ENCODE measurements at regions not wholly inside any gene's neighbourhood (a gene's known extent, or its start where the extent isn't known, plus 50 kb on each side); places are given as distances from the start of the nearest gene placed in this dataset.

DNA sequence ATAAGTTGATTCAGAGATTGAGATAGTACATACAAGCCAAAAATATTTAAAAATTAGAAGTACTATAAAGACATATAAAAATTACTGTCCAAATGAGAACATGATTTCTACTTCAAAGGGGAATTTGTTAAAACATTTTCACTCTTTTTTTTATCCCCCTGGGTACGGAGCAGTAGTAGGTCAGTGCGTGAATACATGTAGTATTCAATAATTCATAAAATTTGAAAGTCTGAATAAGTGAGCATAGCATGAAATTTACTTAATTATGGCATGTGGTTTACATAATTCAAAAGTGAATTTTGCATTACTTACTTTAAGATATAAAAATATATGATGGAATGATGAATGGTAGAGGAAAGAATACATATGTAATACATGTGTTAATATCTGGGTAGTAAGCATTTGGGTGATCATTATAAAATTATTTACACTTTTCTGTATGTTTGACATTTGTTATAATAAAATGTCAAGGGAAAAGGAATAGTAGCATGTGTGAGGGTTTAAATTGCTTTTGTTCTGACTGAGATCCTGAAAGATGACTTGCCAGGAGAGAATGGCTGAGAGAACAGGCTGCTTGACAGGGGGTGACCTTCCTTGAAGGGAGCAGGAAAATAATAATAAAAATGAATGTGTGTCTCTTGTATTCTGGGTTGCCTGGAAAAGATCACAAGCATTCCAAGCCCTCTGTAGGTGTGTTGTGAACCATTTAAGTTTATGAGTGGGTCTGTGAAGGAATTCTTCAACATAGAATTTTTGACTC, 1178.8 kb downstream of the ZPLD1 start:
- intact Hi-C loops (cut with micrococcal nuclease), result no loop called here

DNA sequence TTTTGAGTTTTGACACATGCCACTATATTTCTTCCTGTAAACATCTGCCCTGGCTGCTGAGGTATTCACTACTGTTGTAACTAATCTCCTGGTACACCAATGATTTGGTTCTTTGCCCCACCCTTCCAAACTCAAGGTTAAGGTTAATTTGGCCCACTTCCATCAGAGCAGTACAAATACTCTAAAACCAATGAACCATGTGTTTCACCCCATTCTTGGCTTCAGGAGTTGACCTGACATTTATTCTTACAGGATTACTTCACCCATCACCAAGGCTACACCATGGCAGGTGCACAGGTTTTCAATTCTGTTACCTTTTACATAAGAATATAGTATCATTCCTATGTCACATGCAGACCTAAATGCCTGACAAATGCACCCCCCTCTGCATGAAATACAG, 1179.9 kb downstream of the ZPLD1 start:
- intact Hi-C loops (cut with micrococcal nuclease), result no loop called here

DNA sequence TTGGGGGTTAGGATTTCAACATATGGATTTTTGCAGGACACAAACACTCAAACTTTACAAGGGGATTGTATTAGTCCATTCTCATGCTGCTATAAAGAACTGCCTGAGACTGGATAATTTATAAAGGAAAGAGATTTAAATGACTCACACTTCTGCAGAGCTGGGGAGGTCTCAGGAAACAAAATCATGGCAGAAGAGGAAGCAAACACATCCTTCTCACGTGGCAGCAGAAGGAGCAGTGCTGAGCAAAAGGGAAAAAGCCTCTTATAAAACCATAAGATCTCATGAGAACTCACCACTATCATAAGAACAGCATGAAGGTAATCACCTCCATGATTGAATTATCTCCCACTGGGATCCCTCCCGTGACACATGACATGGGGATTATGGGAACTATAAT, 1183.1 kb downstream of the ZPLD1 start:
- intact Hi-C loops (cut with micrococcal nuclease), result no loop called here

DNA sequence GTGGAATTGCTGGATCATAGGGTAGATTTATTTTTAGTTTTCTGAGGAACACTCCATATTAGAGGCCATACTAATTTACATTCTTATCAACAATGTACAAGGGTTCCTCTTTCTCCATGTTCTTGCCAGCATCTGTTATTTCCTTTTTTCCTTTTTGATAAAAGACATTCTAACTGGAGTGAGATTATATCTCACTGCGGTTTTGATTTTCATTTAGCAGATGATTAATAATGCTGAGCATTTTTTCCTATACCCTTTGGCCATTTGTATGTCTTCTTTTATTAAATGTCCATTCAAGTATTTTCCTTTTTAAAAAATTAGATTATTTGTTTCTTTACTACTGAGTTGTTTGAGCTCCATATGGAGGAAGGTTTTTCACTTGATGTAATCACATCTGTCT, 1189.5 kb downstream of the ZPLD1 start:
- intact Hi-C loops (cut with micrococcal nuclease), result no loop called here

DNA sequence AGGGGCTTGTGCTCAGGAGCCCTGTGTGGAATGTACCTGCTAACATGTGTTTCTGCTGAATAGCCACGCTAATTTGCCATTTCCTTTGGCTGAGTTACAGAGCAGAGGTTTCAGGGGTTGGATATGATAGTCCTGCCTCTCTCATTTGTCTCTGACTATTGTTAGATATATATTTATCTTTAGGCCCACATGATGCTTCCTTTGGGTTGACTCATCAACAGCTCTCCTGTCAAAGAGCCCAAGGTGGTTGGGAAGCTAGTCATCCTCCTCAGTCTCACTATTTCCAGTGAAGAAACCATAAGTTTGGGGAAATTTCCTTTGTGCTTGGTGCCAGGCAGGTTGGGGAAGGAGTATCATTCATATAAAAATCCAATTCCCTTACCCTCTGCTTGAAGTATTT, 1194.6 kb downstream of the ZPLD1 start:
- intact Hi-C loops (cut with micrococcal nuclease), result no loop called here

DNA sequence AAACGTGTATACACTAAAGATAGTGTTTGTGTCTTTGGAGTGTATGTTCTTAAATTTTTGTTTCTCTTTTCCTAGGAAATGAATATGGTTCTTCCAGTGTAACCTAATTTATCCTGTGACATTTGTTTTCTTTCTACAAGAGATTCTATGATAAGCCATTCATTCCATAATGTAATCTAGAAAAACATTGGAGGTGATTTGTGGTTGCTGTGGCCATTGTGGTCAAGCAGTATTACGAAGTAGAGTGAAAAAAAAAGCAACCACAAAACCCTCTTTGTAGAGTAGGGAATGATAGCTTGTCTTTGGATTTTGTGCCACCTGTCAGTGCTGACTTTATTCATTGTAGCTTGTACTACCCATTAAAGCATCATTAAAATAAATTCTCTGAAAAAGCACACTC, 1209.6 kb downstream of the ZPLD1 start:
- intact Hi-C loops (cut with micrococcal nuclease), result no loop called here

DNA sequence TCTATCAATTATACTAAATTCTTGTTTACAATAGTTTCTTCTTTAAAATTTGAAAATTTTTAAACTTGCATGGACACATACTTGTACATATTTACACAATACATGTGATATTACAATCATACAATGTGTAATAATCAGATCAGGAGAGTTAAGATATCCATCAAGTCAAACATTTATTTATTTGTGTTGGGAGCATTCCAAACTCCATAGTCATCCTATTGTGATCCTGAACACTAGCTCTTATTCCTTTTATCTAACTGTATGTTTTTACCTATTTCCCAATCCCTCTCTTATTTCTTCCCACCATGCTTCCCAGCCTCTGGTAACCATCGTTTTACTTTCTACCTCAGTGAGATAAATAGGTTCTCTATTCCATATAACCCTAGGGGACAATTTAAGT, 1219.2 kb downstream of the ZPLD1 start:
- intact Hi-C loops (cut with micrococcal nuclease), result no loop called here

DNA sequence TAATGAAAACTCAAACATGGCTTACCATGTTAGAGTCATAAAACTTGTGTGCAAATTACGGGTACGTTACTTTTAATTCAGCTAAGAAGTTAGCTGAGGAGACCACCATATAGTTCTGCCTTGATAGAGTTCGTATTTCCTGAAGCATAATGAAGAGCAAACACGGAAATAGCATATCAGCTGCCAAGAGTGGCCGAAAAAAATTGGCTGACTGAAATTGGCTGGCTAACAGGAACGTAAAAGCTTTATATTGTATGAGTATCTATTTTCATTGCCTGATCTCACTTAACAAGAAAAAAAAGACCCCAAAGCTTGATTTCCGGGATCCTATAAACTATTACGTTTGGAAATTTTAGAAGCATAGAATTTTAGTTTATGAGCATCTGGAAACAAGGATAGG, 1222.9 kb downstream of the ZPLD1 start:
- intact Hi-C loops (cut with micrococcal nuclease), result no loop called here

DNA sequence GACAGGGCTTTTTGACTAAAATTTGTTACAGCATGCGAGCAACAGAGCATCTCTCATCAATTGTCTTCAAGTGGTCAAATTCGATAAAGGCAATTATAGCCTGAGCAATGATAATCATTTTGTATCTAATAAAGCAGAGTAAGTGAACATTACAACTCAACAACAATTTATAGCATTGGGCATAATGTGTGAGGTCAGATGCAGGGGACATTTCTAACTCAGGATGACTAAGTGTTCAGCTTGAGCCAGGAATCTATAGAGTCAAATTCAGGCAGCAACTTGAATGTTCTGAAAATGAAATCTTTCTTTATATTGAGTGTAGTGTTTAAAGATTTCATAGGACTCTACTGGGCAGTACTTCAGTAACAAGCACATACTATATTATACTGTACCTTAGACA, 1226.0 kb downstream of the ZPLD1 start:
- intact Hi-C loops (cut with micrococcal nuclease), result no loop called here

DNA sequence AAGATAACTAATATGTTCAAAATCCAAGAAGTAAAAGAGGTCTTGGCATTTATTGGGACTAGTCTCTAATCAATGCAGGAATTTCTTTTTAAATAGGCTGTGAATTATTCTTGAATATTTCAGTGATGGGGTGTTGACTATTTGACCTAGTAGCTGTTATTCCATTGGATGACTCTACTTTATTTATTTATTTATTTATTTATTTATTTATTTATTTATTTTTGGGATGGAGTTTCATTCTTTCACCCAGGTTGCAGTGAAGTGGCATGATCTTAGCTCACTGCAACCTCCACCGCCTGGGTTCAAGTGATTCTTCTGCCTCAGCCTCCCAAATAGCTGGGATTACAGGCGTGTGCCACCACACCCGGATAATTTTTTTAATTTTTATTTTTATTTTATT, 1227.8 kb downstream of the ZPLD1 start:
- intact Hi-C loops (cut with micrococcal nuclease), result no loop called here

DNA sequence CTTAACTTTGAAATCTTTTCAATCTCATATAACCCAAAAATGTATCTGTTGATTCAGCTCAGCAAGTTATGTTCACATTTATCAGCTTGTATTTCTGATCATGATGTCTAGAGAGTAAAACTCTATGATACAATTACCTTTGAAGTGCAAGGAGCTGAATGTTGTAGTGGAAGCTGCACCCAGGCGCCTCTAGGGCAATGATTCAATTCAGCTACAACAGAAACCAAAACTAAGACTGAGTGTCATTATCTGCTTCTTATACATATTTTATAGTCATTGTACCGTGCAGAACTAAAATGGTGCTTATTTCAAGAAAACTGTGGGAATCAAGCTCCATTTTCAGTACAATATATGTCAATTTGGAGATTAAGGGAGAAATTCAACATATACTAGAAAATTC, 1237.5 kb downstream of the ZPLD1 start:
- intact Hi-C loops (cut with micrococcal nuclease), result no loop called here

DNA sequence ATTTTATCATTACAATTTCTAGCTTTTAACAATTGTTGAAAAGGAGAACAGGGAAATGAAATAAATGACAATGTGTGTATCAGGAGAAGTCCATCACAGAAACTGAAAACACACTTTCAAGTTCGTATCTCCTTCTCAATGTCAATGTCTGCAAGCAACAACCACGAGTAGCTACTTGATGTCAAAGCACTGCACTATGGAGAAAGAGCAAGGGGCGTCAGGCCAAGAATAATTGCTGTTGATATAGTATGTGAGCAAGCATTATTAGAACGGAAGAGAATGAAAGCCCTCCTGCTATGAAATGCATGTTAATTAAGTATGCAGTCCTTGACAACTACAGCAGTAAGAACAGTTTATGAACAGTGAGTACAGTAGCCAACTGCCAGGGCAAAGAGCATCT, 1250.1 kb downstream of the ZPLD1 start:
- intact Hi-C loops (cut with micrococcal nuclease), result no loop called here

DNA sequence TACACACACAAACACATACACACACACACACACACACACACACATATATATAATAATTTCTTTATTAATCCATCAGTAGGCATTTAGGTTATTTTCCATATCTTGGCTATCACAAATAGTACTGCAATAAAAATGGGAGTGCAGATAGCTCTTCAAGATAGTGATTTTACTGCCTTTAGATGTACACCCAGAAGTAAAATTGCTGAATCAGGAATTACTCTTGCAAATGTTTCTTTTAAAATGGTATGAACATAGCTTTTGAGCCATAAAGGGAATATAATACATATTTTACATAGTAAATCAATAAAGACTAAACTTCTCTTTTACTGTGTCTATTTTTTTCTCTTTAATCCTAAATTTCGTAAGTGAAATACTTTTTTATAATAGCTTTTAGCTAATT, 1251.1 kb downstream of the ZPLD1 start:
- intact Hi-C loops (cut with micrococcal nuclease), result no loop called here

DNA sequence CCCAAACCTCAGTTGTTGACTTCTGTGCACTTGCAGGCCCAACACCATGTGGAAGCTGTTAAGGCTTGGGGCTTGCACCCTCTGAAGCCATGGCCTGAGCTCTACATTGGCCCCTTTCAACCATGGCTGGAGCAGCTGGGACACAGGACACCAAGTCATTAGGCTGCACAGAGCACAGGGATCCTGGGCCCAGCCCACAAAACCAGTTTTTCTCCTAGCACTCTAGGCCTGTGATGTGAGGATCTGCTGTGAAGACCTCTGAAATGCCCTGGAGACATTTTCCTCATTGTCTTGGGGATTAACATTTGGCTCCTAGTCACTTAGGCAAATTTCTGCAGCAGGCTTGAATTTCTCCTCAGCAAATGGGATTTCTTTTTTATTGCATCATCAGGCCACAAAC, 1255.7 kb downstream of the ZPLD1 start:
- intact Hi-C loops (cut with micrococcal nuclease), result no loop called here

DNA sequence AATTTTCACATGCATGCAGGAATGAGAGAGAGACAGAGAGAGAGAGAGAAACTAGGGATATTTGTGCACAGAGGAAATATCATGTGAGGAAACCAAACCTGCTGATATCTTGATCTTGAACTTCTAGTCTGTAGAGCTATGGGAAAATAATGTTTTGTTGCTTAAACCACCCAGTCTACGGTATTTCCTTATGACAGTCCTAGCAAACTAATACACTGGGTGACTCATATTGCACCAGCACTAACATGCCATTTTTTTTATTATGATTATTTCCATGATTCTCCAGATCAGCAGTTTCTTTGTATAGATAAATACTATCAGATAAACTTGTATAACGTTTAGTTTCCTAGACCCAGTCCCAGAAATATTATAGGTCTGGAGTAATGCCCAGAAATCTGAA, 1259.0 kb downstream of the ZPLD1 start:
- intact Hi-C loops (cut with micrococcal nuclease), result no loop called here

DNA sequence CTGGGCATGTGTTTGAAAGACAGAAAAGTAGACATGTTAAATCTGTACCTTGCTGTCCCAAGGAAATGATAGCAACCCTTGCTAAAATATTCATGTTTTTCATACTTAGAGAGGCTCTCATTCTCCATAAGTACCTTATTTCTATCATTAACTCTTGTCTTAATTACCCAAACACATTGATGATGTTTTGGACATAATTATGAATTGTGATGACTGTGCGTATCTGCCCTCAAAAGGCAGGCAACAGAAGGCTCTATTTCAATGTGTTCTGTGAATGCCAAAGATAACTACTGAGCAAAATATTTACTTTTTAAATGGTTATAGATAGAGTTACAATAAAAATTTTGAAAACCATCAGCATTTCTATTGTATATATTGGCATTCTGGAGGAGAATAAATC, 1263.8 kb downstream of the ZPLD1 start:
- intact Hi-C loops (cut with micrococcal nuclease), result no loop called here

DNA sequence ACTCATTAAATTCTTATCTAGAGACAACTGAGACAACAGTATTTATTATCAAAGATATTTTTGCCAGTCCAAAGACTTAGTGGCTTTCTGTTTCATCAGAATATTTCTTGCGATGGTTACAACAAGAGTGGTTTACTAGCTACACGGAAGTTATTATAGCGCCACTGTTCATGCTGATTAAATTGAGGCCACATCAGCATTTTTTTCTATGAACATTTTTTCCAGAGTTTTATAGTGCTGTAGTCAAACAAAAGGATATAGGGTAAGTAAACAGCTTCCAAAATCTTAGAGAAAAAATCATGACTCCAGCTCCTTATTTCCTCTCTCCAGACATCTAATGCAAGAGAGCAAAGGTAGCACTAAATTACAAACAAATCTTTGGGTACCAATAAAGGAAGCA, 1264.4 kb downstream of the ZPLD1 start:
- intact Hi-C loops (cut with micrococcal nuclease), result no loop called here

DNA sequence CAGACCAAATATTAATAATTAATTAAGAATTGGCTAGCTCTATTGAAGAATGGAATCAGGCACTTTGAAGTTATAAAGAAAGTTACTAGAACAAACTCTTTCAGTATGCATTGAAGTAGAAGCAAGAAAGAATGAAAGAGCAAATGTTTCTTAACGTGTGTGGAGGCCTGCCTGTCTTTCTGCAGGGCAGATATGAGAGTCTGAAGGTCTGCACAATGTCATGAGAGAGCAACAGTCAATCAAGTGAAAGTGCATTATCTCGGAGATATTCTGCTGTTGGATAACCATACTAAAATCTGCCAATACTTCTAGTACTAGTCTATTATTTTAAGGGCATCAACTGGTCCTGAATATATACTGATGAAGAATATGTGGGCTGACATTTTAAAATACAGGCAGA, 1270.8 kb downstream of the ZPLD1 start:
- intact Hi-C loops (cut with micrococcal nuclease), result no loop called here

DNA sequence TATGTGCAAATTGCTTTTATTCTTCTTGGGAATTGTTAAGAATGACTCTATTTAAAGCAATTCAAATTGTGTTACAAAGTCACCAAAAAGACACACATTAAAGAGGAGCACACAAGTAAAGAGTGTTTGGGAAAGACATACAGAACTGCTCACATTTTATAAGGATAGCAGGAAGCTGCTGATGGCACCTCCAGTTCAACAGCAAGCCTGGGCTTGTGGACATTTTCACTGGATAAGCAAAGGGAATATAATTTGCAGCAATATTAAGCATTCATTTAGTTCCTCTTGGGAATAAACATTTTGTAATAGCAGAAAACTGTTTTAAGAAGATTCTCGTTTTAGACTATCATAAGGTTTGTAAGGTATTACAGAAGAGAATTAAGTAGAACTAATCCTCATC, 1271.9 kb downstream of the ZPLD1 start:
- intact Hi-C loops (cut with micrococcal nuclease), result no loop called here

DNA sequence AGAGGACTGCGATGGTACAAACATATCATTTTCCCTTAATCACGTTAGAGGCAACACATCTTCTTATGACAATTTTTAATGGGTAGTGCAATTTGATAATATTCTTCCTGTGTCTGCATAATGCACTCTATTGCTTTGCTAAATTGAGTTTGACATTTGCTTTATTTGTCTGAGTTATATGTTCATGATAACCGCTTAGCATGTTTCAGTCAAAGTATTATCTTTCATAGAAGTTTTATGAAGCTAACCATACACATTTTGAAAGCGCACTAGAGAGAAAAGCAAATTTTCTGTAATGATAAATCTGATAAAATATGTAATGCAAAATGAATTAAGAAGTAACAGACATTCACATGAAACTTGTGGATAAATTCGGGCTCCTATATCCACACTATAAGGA, 1276.9 kb downstream of the ZPLD1 start:
- intact Hi-C loops (cut with micrococcal nuclease), result no loop called here

DNA sequence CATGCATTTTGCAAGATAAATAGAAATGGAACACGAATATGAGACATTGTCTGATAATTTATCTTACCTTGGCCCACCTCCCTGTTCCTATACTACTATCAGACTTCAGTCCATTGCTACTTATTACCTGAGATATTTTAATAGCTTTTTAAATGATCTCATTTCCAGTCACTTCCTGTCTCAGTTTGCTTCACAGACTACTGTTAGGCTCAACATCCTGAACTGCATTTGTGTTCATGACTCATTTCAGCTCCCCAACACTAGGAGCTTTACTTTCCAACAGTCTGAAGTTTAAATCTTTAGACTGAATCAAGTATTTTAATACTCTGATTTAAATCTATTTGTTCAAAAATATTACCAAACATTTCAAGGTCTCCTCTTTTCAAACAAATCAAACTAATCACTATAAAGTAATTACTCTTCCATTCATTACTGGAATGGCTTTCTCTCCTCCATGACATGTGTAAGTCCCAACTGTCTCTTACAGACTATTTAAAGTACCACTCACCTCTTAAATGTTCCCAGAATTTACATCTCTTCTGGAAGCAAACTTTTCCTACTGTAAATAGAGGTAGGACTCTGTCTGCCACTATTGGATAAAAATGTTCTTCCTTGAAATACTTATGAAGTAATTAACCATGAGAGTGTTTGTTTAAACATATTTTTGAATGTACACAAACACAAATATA, 1277.6 kb downstream of the ZPLD1 start:
- intact Hi-C loops (cut with micrococcal nuclease), result no loop called here

DNA sequence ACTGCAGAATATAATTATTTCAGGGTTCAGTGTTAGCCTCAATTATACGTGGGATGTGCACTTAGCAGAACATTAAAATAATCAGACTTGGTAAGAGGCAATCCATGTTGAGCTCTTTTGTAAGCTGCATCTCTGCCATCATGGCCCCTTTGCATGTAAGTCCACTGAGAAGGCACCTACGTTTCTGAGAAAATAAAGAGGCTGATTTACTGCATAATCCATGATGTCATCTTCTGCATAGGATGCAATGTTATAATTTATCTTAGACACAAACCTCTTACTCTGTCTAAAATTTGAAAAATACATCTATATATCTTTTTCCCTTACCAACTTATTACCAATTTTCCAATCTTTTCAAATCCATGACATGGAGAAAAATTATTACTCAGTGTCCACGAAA, 1294.7 kb downstream of the ZPLD1 start:
- intact Hi-C loops (cut with micrococcal nuclease), result no loop called here

DNA sequence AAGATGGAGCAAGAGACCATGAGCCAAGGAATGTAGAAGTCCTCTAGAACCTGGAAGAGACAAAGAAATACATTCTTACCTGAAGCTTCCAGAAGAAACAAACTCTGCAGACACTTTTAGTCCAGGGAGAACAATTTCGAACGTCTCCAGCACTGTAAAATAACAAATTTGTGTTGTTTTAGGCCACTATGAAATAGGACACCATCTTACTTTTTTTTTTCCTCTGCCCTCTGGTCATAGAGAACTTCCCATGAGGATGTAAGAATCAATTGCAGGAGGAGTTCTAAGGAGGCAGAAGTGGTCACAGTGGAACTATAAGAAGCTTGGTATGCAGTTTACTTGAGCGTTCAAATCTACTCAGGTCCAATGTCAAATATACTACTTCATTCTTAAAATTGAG, 1295.9 kb downstream of the ZPLD1 start:
- intact Hi-C loops (cut with micrococcal nuclease), result no loop called here

Data from T-helper 2 cell treated with Interferon-gamma antibody and Interleukin-4, amounts not matched to agents 100 ng/mL and 5 ng/mL, for 36 hours (primary cell).